ENCODE measurements at regions not wholly inside any gene's neighbourhood (a gene's known extent, or its start where the extent isn't known, plus 50 kb on each side); places are given as distances from the start of the nearest gene placed in this dataset.

- no CpG with 5 or more reads among the region's 9 CpGs for WGBS (ENCODE audit: insufficient coverage, insufficient read length)
- no peaks in the 10 kb centered on the region for H3K9me3 ChIP-seq (ENCODE audit: control insufficient read depth, insufficient read depth, low read length)
Observed at GRCh38 chr13:110063490-110064421, 243.2 kb downstream of the COL4A1 start.

DNA sequence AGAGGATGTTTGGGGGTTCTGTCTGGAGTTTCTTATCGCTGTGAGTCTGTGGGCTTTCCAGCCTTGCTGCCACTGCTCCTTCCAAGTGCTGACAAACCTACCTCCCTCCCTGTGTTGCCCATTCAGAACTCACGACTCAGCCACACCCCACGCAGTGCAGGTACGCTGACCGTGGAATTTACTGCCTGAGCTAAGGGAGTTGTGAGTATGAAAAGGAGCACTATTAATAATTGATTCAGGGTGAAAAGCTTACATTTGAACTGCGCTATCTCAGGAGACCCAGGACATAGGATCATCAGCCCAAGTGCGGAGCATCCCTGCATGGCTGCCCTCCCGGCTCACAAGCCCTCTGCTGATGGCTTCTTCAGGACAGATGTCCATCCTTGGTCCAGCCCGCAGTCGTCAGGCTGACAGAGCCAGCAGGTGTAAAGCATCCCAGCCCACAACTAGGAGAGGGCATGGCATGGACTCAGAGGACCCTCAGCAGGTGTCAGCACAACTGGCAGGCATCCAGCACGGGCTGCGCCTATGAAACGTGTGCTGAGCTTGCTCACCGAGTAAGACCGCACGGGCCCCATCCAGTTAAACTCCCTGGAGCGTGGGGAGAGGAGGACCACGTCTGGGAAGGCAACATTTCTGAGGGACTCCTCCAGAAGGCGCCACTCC lies 244.0 kb downstream of the COL4A1 start:
- WGBS (ENCODE audit: insufficient coverage, insufficient read length): no CpG with 5 or more reads among the region's 19 CpGs
- DNase-seq (ENCODE audit: low read depth, low spot score): no peak
- Histone ChIP-seq H3K27me3 (ENCODE audit: control insufficient read depth, insufficient read depth, low read length) (no peaks in the 10 kb centered on the region), H3K36me3 (ENCODE audit: control insufficient read depth, insufficient read depth, low read length) (no peaks in the 10 kb centered on the region), H3K9me3 (ENCODE audit: control insufficient read depth, insufficient read depth, low read length) (no peaks in the 10 kb centered on the region), H3K4me3 (ENCODE audit: low read length) (no peak overlapping the region), H3K4me1 (ENCODE audit: control insufficient read depth, insufficient read depth, low read length) (no peaks in the 10 kb centered on the region), H3K27ac (ENCODE audit: low read length) (no peak overlapping the region)

More at GRCh38 chr13:110063490-110064421, 243.2 kb downstream of the COL4A1 start:
- Histone ChIP-seq H3K27ac (ENCODE audit: low read length) (no peak overlapping the region), H3K4me3 (ENCODE audit: low read length) (no peak overlapping the region), H3K4me1 (ENCODE audit: control insufficient read depth, insufficient read depth, low read length) (no peaks in the 10 kb centered on the region), H3K36me3 (ENCODE audit: control insufficient read depth, insufficient read depth, low read length) (no peaks in the 10 kb centered on the region), H3K27me3 (ENCODE audit: control insufficient read depth, insufficient read depth, low read length) (no peaks in the 10 kb centered on the region)
- no peak for DNase-seq (ENCODE audit: low read depth, low spot score)

DNA sequence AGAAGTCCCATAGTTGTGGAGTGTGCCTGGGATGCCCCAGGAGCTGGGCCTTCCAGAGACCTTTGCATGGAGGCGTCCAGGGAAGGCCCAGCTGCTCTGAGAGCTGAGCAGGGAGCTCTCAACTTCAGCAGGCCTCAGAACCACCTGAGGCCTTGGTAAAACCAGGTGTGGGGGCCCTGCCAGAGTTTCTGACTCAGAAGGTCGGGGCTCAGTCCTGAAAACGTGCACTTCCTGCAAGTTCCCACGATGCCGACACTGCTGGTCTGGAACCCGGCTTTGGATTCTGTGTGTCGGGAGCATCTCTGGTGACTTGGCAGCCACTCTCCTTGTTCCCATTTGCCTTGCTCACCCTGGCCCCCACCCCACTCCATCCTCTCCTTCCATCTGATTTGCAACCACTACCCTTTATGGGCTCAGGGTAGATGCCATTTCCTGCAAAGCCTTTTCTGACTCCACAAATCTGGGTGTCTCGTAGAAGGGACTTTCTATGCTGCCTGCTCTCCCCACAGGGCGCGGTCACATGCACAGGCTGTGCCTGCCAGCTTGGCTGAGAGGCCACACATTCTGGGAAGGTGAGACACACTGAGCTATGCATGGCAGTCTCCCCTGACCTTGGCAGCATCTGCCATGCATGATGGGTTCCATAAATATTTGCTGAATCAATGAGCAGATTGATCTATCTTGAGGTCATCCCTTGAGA lies 244.7 kb downstream of the COL4A1 start:
- no peak for DNase-seq (ENCODE audit: low read depth, low spot score)
- Histone ChIP-seq H3K36me3 (ENCODE audit: control insufficient read depth, insufficient read depth, low read length) (no peaks in the 10 kb centered on the region), H3K9me3 (ENCODE audit: control insufficient read depth, insufficient read depth, low read length) (no peaks in the 10 kb centered on the region), H3K27ac (ENCODE audit: low read length) (no peak overlapping the region), H3K4me1 (ENCODE audit: control insufficient read depth, insufficient read depth, low read length) (no peaks in the 10 kb centered on the region), H3K27me3 (ENCODE audit: control insufficient read depth, insufficient read depth, low read length) (no peaks in the 10 kb centered on the region), H3K4me3 (ENCODE audit: low read length) (no peak overlapping the region)
- WGBS (ENCODE audit: insufficient coverage, insufficient read length): no CpG with 5 or more reads among the region's 10 CpGs

DNA sequence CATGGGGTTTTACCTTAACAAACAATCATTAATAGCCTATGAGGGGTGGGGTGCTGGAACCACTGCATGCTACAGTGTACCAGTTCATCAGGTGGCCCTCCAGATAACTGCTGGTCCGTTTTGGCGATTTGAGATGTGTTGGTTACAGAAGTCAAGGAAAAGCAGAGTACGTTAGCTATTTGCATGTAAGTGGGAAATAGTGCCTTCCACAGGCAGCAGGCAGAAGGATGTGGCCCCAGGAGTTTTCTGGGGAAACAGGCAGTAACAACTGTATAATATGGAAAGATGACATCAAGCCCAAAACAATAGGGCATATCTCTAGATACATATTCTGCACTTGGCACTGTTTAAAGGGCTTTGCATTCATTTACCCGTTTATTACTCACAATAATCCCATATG lies 245.7 kb downstream of the COL4A1 start:
- no peaks in the 10 kb centered on the region for H3K36me3 ChIP-seq (ENCODE audit: control insufficient read depth, insufficient read depth, low read length)
- H3K27me3 ChIP-seq (ENCODE audit: control insufficient read depth, insufficient read depth, low read length): no peaks in the 10 kb centered on the region
- H3K27ac ChIP-seq (ENCODE audit: low read length): no peak overlapping the region
- no CpG with 5 or more reads among the region's 4 CpGs for WGBS (ENCODE audit: insufficient coverage, insufficient read length)
- H3K4me3 ChIP-seq (ENCODE audit: low read length): no peak overlapping the region
- H3K9me3 ChIP-seq (ENCODE audit: control insufficient read depth, insufficient read depth, low read length): no peaks in the 10 kb centered on the region
- no peaks in the 10 kb centered on the region for H3K4me1 ChIP-seq (ENCODE audit: control insufficient read depth, insufficient read depth, low read length)
- no peak for DNase-seq (ENCODE audit: low read depth, low spot score)

GRCh38 chr13:110057052-110057451 lies 249.9 kb downstream of the COL4A1 start:
- no peaks in the 10 kb centered on the region for H3K9me3 ChIP-seq (ENCODE audit: control insufficient read depth, insufficient read depth, low read length)
- no peak for DNase-seq (ENCODE audit: low read depth, low spot score)
- H3K27ac ChIP-seq (ENCODE audit: low read length): no peak overlapping the region
- no CpG with 5 or more reads among the region's 9 CpGs for WGBS (ENCODE audit: insufficient coverage, insufficient read length)
- no peaks in the 10 kb centered on the region for H3K4me1 ChIP-seq (ENCODE audit: control insufficient read depth, insufficient read depth, low read length)
- no peak overlapping the region for H3K4me3 ChIP-seq (ENCODE audit: low read length)
- H3K36me3 ChIP-seq (ENCODE audit: control insufficient read depth, insufficient read depth, low read length): no peaks in the 10 kb centered on the region
- H3K27me3 ChIP-seq (ENCODE audit: control insufficient read depth, insufficient read depth, low read length): no peaks in the 10 kb centered on the region; the same call in 1 of the 2 replicates

DNA sequence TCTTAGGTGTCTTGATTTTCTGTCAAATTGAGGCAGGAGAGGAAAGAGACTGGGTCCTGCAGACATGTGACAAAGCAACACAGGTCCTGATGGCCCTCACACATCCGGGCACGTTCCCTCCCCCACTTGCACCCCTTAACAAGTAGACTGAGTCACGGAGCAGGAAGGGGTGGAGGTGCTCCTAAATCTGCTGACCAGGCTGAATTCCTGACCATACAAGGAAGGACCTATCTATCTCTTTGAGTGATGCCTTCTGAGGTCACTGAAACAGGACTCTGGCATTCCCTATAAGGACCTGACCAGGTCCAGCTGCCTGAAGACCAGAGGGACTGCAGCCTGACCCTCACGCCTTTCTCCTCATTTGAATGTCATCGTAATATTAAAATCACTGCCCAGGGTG lies 250.3 kb downstream of the COL4A1 start:
- WGBS (ENCODE audit: insufficient coverage, insufficient read length): no CpG with 5 or more reads among the region's 5 CpGs
- Histone ChIP-seq H3K27ac (ENCODE audit: low read length) (no peak overlapping the region), H3K27me3 (ENCODE audit: control insufficient read depth, insufficient read depth, low read length) (no peaks in the 10 kb centered on the region; the same call in 1 of the 2 replicates)

GRCh38 chr13:110055089-110055488 lies 251.9 kb downstream of the COL4A1 start:
- H3K4me1 ChIP-seq (ENCODE audit: control insufficient read depth, insufficient read depth, low read length): no peaks in the 10 kb centered on the region
- H3K36me3 ChIP-seq (ENCODE audit: control insufficient read depth, insufficient read depth, low read length): no peaks in the 10 kb centered on the region
- no peaks in the 10 kb centered on the region for H3K9me3 ChIP-seq (ENCODE audit: control insufficient read depth, insufficient read depth, low read length)
- H3K27ac ChIP-seq (ENCODE audit: low read length): no peak overlapping the region
- WGBS (ENCODE audit: insufficient coverage, insufficient read length): no CpG with 5 or more reads among the region's 3 CpGs
- no peaks in the 10 kb centered on the region; the same call in 1 of the 2 replicates for H3K27me3 ChIP-seq (ENCODE audit: control insufficient read depth, insufficient read depth, low read length)
- H3K4me3 ChIP-seq (ENCODE audit: low read length): no peak overlapping the region
- DNase-seq (ENCODE audit: low read depth, low spot score): no peak

More for the DNA sequence above, 250.3 kb downstream of the COL4A1 start:
- Histone ChIP-seq H3K36me3 (ENCODE audit: control insufficient read depth, insufficient read depth, low read length) (no peaks in the 10 kb centered on the region), H3K4me3 (ENCODE audit: low read length) (no peak overlapping the region), H3K9me3 (ENCODE audit: control insufficient read depth, insufficient read depth, low read length) (no peaks in the 10 kb centered on the region), H3K4me1 (ENCODE audit: control insufficient read depth, insufficient read depth, low read length) (no peaks in the 10 kb centered on the region)
- no peak for DNase-seq (ENCODE audit: low read depth, low spot score)

GRCh38 chr13:110054041-110054440 lies 252.9 kb downstream of the COL4A1 start:
- no peak overlapping the region for H3K4me3 ChIP-seq (ENCODE audit: low read length)
- no peak for DNase-seq (ENCODE audit: low read depth, low spot score)
- H3K9me3 ChIP-seq (ENCODE audit: control insufficient read depth, insufficient read depth, low read length): no peaks in the 10 kb centered on the region
- H3K36me3 ChIP-seq (ENCODE audit: control insufficient read depth, insufficient read depth, low read length): no peaks in the 10 kb centered on the region
- WGBS (ENCODE audit: insufficient coverage, insufficient read length): no CpG with 5 or more reads among the region's 13 CpGs
- H3K4me1 ChIP-seq (ENCODE audit: control insufficient read depth, insufficient read depth, low read length): no peaks in the 10 kb centered on the region
- H3K27me3 ChIP-seq (ENCODE audit: control insufficient read depth, insufficient read depth, low read length): no peaks in the 10 kb centered on the region; the same call in 1 of the 2 replicates
- H3K27ac ChIP-seq (ENCODE audit: low read length): no peak overlapping the region

- no peaks in the 10 kb centered on the region; the same call in 1 of the 2 replicates for H3K4me1 ChIP-seq (ENCODE audit: control insufficient read depth, insufficient read depth, low read length)
- WGBS (ENCODE audit: insufficient coverage, insufficient read length): no CpG with 5 or more reads among the region's 7 CpGs
- no peaks in the 10 kb centered on the region for H3K9me3 ChIP-seq (ENCODE audit: control insufficient read depth, insufficient read depth, low read length)
- no peaks in the 10 kb centered on the region for H3K27me3 ChIP-seq (ENCODE audit: control insufficient read depth, insufficient read depth, low read length)
- H3K4me3 ChIP-seq (ENCODE audit: low read length): no peak overlapping the region
- no peaks in the 10 kb centered on the region for H3K36me3 ChIP-seq (ENCODE audit: control insufficient read depth, insufficient read depth, low read length)
- DNase-seq (ENCODE audit: low read depth, low spot score): no peak
- no peak overlapping the region for H3K27ac ChIP-seq (ENCODE audit: low read length)
Observed at GRCh38 chr13:110047496-110047895, 259.5 kb downstream of the COL4A1 start.

- no peaks in the 10 kb centered on the region for H3K9me3 ChIP-seq (ENCODE audit: control insufficient read depth, insufficient read depth, low read length)
- WGBS (ENCODE audit: insufficient coverage, insufficient read length): no CpG with 5 or more reads among the region's 4 CpGs
- no peaks in the 10 kb centered on the region for H3K27me3 ChIP-seq (ENCODE audit: control insufficient read depth, insufficient read depth, low read length)
Observed at GRCh38 chr13:110046811-110047210, 260.1 kb downstream of the COL4A1 start.

More at GRCh38 chr13:110046811-110047210, 260.1 kb downstream of the COL4A1 start:
- no peaks in the 10 kb centered on the region for H3K36me3 ChIP-seq (ENCODE audit: control insufficient read depth, insufficient read depth, low read length)
- H3K4me1 ChIP-seq (ENCODE audit: control insufficient read depth, insufficient read depth, low read length): no peaks in the 10 kb centered on the region; the same call in 1 of the 2 replicates
- no peak overlapping the region for H3K27ac ChIP-seq (ENCODE audit: low read length)
- H3K4me3 ChIP-seq (ENCODE audit: low read length): no peak overlapping the region
- no peak for DNase-seq (ENCODE audit: low read depth, low spot score)
